ENCODE measurements at regions not wholly inside any gene's neighbourhood (a gene's known extent, or its start where the extent isn't known, plus 50 kb on each side); places are given as distances from the start of the nearest gene placed in this dataset.

- Histone ChIP-seq H3K9me3 (ENCODE audit: control insufficient read depth in 2 of 3, insufficient read depth in 1 of 3, low read length in 3 of 3) (no peaks in the 10 kb centered on the region), H3K36me3 (ENCODE audit: control insufficient read depth in 2 of 3, insufficient read depth in 3 of 3, low read length in 3 of 3) (no peaks in the 10 kb centered on the region), H3K27me3 (ENCODE audit: control insufficient read depth, insufficient read depth, low read length) (no peaks in the 10 kb centered on the region), H3K27ac (ENCODE audit: low read depth in 2 of 2, low read length in 2 of 2) (no peak overlapping the region), H3K4me1 (ENCODE audit: control insufficient read depth in 2 of 3, insufficient read depth in 2 of 3, low read depth in 1 of 3, low read length in 3 of 3) (no peaks in the 10 kb centered on the region), H3K9ac (ENCODE audit: low read length in 3 of 3) (no peak overlapping the region), H3K4me3 (ENCODE audit: low read length in 3 of 3) (no peak overlapping the region)
- TF ChIP-seq, protein P1, sequence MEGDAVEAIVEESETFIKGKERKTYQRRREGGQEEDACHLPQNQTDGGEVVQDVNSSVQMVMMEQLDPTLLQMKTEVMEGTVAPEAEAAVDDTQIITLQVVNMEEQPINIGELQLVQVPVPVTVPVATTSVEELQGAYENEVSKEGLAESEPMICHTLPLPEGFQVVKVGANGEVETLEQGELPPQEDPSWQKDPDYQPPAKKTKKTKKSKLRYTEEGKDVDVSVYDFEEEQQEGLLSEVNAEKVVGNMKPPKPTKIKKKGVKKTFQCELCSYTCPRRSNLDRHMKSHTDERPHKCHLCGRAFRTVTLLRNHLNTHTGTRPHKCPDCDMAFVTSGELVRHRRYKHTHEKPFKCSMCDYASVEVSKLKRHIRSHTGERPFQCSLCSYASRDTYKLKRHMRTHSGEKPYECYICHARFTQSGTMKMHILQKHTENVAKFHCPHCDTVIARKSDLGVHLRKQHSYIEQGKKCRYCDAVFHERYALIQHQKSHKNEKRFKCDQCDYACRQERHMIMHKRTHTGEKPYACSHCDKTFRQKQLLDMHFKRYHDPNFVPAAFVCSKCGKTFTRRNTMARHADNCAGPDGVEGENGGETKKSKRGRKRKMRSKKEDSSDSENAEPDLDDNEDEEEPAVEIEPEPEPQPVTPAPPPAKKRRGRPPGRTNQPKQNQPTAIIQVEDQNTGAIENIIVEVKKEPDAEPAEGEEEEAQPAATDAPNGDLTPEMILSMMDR (IDR thresholded peaks at IDR 0.05; ENCODE audit: borderline replicate concordance, extremely low read depth, insufficient read depth), result no peak
- intact Hi-C loops (cut with DNase I), result no loop called here
- FAIRE-seq, result no peak
- DNase-seq, result no peak
These were observed 219.2 kb upstream of the NR5A2 start for GRCh38 chr1:199808110-199808870.

DNA sequence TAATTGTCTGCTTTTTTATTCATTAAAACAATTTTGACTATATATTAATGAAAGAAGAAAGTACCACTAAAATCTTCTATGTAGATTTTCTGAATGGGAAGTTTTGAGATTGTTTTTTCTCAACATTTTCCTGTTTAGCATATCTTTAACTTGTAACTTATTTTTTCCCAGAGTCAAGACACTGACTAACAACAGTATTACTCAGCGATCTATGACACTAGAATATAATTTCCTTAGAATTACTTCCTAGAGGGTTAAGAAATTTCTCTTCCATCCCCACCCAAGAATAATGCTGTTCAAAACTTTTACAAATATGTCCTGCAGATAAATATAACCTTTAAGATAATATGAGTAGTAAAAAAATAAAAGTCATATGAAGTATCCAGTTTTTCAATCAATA lies 218.2 kb upstream of the NR5A2 start:
- Histone ChIP-seq H3K27ac (ENCODE audit: low read depth in 2 of 2, low read length in 2 of 2) (no peak overlapping the region), H3K4me1 (ENCODE audit: control insufficient read depth in 2 of 3, insufficient read depth in 2 of 3, low read depth in 1 of 3, low read length in 3 of 3) (no peaks in the 10 kb centered on the region), H3K4me3 (ENCODE audit: low read length in 3 of 3) (no peak overlapping the region), H3K9ac (ENCODE audit: low read length in 3 of 3) (no peak overlapping the region), H3K36me3 (ENCODE audit: control insufficient read depth in 2 of 3, insufficient read depth in 3 of 3, low read length in 3 of 3) (no peaks in the 10 kb centered on the region), H3K9me3 (ENCODE audit: control insufficient read depth in 2 of 3, insufficient read depth in 1 of 3, low read length in 3 of 3) (no peaks in the 10 kb centered on the region), H3K27me3 (ENCODE audit: control insufficient read depth, insufficient read depth, low read length) (no peaks in the 10 kb centered on the region)
- FAIRE-seq (no peak), DNase-seq (no peak)
- TF ChIP-seq, protein P1 (IDR thresholded peaks at IDR 0.05; ENCODE audit: borderline replicate concordance, extremely low read depth, insufficient read depth), result no peak
- intact Hi-C loops (cut with DNase I), result no loop called here

DNA sequence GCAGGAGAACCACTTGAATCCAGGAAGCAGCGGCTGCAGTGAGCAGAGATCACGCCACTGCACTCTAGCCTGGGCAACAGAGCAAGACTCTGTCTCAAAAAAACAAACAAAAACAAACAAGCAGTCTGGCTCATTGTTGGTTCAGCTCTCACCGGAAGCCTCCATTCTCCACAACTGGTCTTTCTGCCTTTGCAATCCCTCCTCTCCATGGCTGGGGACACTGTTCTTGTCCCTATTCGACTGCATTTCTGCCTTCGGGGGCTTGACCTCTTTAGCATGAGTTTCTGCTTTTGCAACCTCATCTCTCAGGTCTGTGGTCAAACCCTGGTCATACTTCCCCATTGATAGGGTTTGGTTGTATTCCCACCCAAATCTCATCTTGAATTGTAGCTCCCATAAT lies 216.3 kb upstream of the NR5A2 start:
- TF ChIP-seq, protein P1 (IDR thresholded peaks at IDR 0.05; ENCODE audit: borderline replicate concordance, extremely low read depth, insufficient read depth), result no peak
- Histone ChIP-seq H3K9me3 (ENCODE audit: control insufficient read depth in 2 of 3, insufficient read depth in 1 of 3, low read length in 3 of 3) (no peaks in the 10 kb centered on the region), H3K4me1 (ENCODE audit: control insufficient read depth in 2 of 3, insufficient read depth in 2 of 3, low read depth in 1 of 3, low read length in 3 of 3) (no peaks in the 10 kb centered on the region), H3K4me3 (ENCODE audit: low read length in 3 of 3) (no peak overlapping the region), H3K27me3 (ENCODE audit: control insufficient read depth, insufficient read depth, low read length) (no peaks in the 10 kb centered on the region), H3K27ac (ENCODE audit: low read depth in 2 of 2, low read length in 2 of 2) (no peak overlapping the region), H3K9ac (ENCODE audit: low read length in 3 of 3) (no peak overlapping the region), H3K36me3 (ENCODE audit: control insufficient read depth in 2 of 3, insufficient read depth in 3 of 3, low read length in 3 of 3) (no peaks in the 10 kb centered on the region)
- FAIRE-seq (no peak), DNase-seq (no peak)
- intact Hi-C loops (cut with DNase I), result no loop called here

- Histone ChIP-seq H3K36me3 (ENCODE audit: control insufficient read depth in 2 of 3, insufficient read depth in 3 of 3, low read length in 3 of 3) (no peaks in the 10 kb centered on the region), H3K27ac (ENCODE audit: low read depth in 2 of 2, low read length in 2 of 2) (no peak overlapping the region), H3K9me3 (ENCODE audit: control insufficient read depth in 2 of 3, insufficient read depth in 1 of 3, low read length in 3 of 3) (no peaks in the 10 kb centered on the region), H3K27me3 (ENCODE audit: control insufficient read depth, insufficient read depth, low read length) (no peaks in the 10 kb centered on the region), H3K4me1 (ENCODE audit: control insufficient read depth in 2 of 3, insufficient read depth in 2 of 3, low read depth in 1 of 3, low read length in 3 of 3) (no peaks in the 10 kb centered on the region), H3K9ac (ENCODE audit: low read length in 3 of 3) (no peak overlapping the region), H3K4me3 (ENCODE audit: low read length in 3 of 3) (no peak overlapping the region)
- FAIRE-seq, result no peak
- intact Hi-C loops (cut with DNase I), result no loop called here
- no peak for DNase-seq
- TF ChIP-seq, protein P1 (IDR thresholded peaks at IDR 0.05; ENCODE audit: borderline replicate concordance, extremely low read depth, insufficient read depth), result no peak
These were observed 214.3 kb upstream of the NR5A2 start for GRCh38 chr1:199813198-199813597.

Data from kidney (tissue), 13 donors.